IMR-90 (cell line): ENCODE measurements at regions not wholly inside any gene's neighbourhood (a gene's known extent, or its start where the extent isn't known, plus 50 kb on each side); places are given as distances from the start of the nearest gene placed in this dataset.

Experiments
- CEBPB ChIP-seq: IDR thresholded peaks from 2 replicates; pipeline ENCODE4 v1.6.1; 2012; ENCODE audit warnings: low read depth, low read length, improper control_type of control experiment
- CTCF ChIP-seq: conservative IDR thresholded peaks from 2 replicates; pipeline ENCODE4 v1.5.1; 2012; ENCODE audit warnings: mild to moderate bottlenecking, low read depth, low read length, improper control_type of control experiment
- FOS ChIP-seq: fragments of 150-350 bp; IDR thresholded peaks from 2 replicates; pipeline ENCODE4 v1.6.1; 2016; ENCODE audit warnings: low read depth, low read length
- MAFK ChIP-seq: IDR thresholded peaks from 2 replicates; pipeline ENCODE4 v1.6.1; 2012; ENCODE audit warnings: low read depth, low read length, improper control_type of control experiment
- POLR2A ChIP-seq: IDR thresholded peaks from 2 replicates; pipeline ENCODE4 v1.6.1; 2012; ENCODE audit warnings: mild to moderate bottlenecking, low read depth, low read length
- RCOR1 ChIP-seq: IDR thresholded peaks from 2 replicates; pipeline ENCODE4 v1.6.1; 2012; ENCODE audit warnings: mild to moderate bottlenecking, low read length, improper control_type of control experiment; ENCODE audit not compliant: insufficient replicate concordance
- USF2 ChIP-seq: fragments of 150-350 bp; IDR thresholded peaks from 2 replicates; pipeline ENCODE4 v1.6.1; 2017; ENCODE audit warnings: mild to moderate bottlenecking, antibody characterized with exemption, low read length, low read depth
- TF ChIP-seq, protein P1 (sequence below): fragments of 150-350 bp; IDR thresholded peaks from 2 replicates; pipeline ENCODE4 v1.6.1; 2016; ENCODE audit warnings: low read depth, mild to moderate bottlenecking, low read length, moderate library complexity, borderline replicate concordance

DNA sequence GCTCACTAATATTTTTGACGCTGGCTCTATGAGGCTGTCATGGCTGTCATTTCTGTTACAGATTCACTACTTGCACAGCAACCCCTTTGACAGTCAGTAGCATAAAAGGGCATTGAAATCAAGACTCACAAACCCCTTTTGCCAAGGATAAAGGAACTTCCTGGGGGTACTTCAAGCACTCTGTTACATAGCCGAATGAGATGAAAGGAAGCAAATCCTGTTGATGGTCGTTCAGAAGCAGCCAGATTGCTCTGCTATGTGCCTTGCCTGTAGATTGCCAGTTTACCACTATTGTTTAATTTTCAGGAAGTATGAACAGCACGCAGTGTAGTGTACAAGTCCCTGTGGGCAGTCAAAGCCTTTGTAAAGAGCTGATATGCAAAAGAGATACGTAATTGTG lies 296.2 kb downstream of the LRRIQ3 start:
- TF ChIP-seq POLR2A (no peak), CTCF (no peak), FOS (no peak), CEBPB (no peak), MAFK (no peak), RCOR1 (no peak), USF2 (no peak)
- TF ChIP-seq, protein P1, sequence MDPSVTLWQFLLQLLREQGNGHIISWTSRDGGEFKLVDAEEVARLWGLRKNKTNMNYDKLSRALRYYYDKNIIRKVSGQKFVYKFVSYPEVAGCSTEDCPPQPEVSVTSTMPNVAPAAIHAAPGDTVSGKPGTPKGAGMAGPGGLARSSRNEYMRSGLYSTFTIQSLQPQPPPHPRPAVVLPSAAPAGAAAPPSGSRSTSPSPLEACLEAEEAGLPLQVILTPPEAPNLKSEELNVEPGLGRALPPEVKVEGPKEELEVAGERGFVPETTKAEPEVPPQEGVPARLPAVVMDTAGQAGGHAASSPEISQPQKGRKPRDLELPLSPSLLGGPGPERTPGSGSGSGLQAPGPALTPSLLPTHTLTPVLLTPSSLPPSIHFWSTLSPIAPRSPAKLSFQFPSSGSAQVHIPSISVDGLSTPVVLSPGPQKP = no peak
